Peyer's patch (tissue), 4 donors: ENCODE measurements at regions not wholly inside any gene's neighbourhood (a gene's known extent, or its start where the extent isn't known, plus 50 kb on each side); places are given as distances from the start of the nearest gene placed in this dataset.

Experiments
- DNase-seq, 3 donors: peaks; one replicate each; pipeline ENCODE4 v3.0.0-alpha.2; 2017 to 2019
- H3K27ac ChIP-seq, 4 donors: fragments of 200-600 bp; sonication (generic); one replicate each; pipeline ENCODE4 v1.5.1; 2016 to 2019
- H3K27me3 ChIP-seq, 2 donors: fragments of 200-600 bp; sonication (generic); one replicate each; pipeline ENCODE4 v1.5.1; 2019
- H3K36me3 ChIP-seq, 3 donors: fragments of 200-600 bp; sonication (generic); one replicate each; pipeline ENCODE4 v1.5.1; 2016 to 2019
- H3K4me1 ChIP-seq, 4 donors: fragments of 200-600 bp; sonication (generic); one replicate each; pipeline ENCODE4 v1.5.1; 2016 to 2019
- H3K4me3 ChIP-seq, 4 donors: fragments of 200-600 bp; sonication (generic); 1 replicate in 3 of 4; 2 replicates in 1 of 4; pipeline ENCODE4 v1.5.1; 2016 to 2019; ENCODE audit warnings: mild to moderate bottlenecking in 1 of 4
- H3K9me3 ChIP-seq, 4 donors: fragments of 200-600 bp; sonication (generic); one replicate each; pipeline ENCODE4 v1.5.1; 2016 to 2019; ENCODE audit warnings: mild to moderate bottlenecking in 1 of 4
- POLR2A ChIP-seq, 2 donors: fragments of 450-650 bp; IDR thresholded peaks; one replicate each; pipeline ENCODE4 v1.5.1; 2017; ENCODE audit warnings: antibody characterized with exemption in 2 of 2, mild to moderate bottlenecking in 2 of 2, moderate library complexity in 2 of 2
- TF ChIP-seq, protein P1 (sequence below), 6 experiments: fragments of 450-650 bp in 4 of 6; fragments of 200-600 bp in 2 of 6; sonication (generic) in 1 of 6; IDR thresholded peaks; one replicate each; pipeline ENCODE4 v1.5.1; 2017 to 2019; ENCODE audit warnings: antibody characterized with exemption in 6 of 6, mild to moderate bottlenecking in 3 of 6, moderate library complexity in 1 of 6

DNA sequence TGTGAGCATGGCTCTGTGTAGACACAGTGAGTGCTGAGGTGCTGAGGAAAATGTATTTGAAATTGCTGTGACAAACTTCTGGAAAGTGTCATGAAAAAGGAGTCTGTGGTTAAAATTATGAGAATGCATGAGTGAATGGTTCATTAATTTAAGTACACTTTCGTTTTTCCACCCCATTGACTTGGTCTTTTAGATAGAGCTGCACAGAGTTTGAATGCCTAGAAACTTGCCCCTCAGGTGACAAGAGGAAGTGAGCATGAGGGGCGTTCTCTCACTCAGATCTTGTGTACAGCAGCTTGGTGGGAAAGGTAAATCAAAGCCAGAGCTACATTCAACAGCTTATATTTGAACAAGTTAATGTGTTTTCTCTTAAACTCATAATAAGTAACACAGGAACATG is 296.8 kb downstream of the WDR72 start:
- Histone ChIP-seq H3K4me1 (no peaks in the 10 kb centered on the region), H3K27me3 (no peaks in the 10 kb centered on the region), H3K9me3 (no peaks in the 10 kb centered on the region), H3K36me3 (no peaks in the 10 kb centered on the region), H3K4me3 (no peak overlapping the region), H3K27ac (no peak overlapping the region)
- no peak for DNase-seq
- no peak for TF ChIP-seq POLR2A (IDR thresholded peaks at IDR 0.05)
- TF ChIP-seq, protein P1, sequence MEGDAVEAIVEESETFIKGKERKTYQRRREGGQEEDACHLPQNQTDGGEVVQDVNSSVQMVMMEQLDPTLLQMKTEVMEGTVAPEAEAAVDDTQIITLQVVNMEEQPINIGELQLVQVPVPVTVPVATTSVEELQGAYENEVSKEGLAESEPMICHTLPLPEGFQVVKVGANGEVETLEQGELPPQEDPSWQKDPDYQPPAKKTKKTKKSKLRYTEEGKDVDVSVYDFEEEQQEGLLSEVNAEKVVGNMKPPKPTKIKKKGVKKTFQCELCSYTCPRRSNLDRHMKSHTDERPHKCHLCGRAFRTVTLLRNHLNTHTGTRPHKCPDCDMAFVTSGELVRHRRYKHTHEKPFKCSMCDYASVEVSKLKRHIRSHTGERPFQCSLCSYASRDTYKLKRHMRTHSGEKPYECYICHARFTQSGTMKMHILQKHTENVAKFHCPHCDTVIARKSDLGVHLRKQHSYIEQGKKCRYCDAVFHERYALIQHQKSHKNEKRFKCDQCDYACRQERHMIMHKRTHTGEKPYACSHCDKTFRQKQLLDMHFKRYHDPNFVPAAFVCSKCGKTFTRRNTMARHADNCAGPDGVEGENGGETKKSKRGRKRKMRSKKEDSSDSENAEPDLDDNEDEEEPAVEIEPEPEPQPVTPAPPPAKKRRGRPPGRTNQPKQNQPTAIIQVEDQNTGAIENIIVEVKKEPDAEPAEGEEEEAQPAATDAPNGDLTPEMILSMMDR (IDR thresholded peaks at IDR 0.05), result no peak

DNA sequence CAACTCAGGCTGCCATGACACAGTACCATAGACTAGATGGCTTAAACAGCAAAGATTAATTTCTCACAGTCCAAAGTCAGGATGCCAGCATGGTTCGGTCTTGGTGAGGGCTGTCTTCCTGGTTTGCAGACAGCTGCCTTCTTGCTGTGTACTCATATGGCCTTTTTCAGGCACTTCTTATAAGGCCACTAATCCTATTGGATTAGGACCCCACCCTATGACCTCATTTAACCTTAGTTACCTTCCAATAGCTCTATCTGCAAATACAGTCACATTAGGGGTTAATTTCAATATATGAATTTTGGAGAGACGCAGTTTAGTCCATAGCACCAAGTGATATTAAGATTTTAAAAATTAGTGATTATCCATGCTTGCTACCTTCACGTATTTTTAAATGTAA is 297.8 kb downstream of the WDR72 start:
- H3K4me3 ChIP-seq, result no peak overlapping the region
- no peaks in the 10 kb centered on the region for H3K36me3 ChIP-seq
- TF ChIP-seq, protein P1 (IDR thresholded peaks at IDR 0.05), result no peak
- TF ChIP-seq POLR2A (IDR thresholded peaks at IDR 0.05), result no peak
- no peaks in the 10 kb centered on the region for H3K9me3 ChIP-seq
- no peak overlapping the region for H3K27ac ChIP-seq
- H3K4me1 ChIP-seq, result no peaks in the 10 kb centered on the region
- no peaks in the 10 kb centered on the region for H3K27me3 ChIP-seq
- no peak for DNase-seq

DNA sequence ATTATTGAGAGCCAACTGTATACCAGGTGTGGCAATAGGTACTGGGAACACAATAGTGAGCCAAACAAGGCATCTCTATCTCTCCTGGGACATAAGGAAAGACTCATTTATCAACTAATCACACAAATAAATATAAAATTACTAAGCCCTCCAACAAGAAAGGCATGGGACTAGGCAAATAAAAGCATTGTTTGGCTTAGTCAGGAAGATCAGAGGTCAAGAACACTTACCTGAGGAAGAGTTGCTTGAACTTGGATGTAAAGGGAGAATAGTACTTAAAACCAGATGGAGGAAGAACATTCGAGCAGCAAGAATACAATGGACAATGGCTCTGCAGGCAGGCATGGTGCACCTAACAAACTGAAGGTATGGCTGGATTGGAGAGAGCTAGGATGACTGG is 300.7 kb downstream of the WDR72 start:
- H3K27ac ChIP-seq, result no peak overlapping the region
- DNase-seq, result no peak
- TF ChIP-seq, protein P1 (IDR thresholded peaks at IDR 0.05), result no peak
- no peak for TF ChIP-seq POLR2A (IDR thresholded peaks at IDR 0.05)

DNA sequence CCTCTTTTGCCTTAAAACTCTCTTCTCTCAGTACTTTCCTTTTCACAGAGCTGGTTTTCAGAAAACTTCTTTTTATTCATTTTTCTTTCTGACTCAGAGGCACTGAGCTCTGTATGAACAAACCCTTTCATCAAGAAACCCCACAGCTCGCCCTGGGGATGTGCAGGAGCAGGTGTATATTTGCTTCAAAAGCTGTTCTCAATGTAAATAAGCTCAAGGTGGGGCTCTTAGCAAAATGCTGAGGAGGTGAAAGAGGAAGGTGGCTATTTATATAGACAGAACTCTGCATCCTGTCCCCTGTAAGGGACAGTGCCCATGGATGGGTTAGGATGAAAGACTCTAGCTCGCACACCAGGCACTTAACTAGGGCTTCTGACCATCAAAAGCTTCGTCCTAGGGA is 302.0 kb downstream of the WDR72 start:
- Histone ChIP-seq H3K4me1 (no peaks in the 10 kb centered on the region), H3K27ac (no peak overlapping the region), H3K27me3 (no peaks in the 10 kb centered on the region), H3K36me3 (no peaks in the 10 kb centered on the region), H3K9me3 (no peaks in the 10 kb centered on the region), H3K4me3 (no peak overlapping the region)
- no peak for DNase-seq
- TF ChIP-seq, protein P1 (IDR thresholded peaks at IDR 0.05), result no peak
- TF ChIP-seq POLR2A (IDR thresholded peaks at IDR 0.05), result no peak

More for the DNA sequence above, 300.7 kb downstream of the WDR72 start:
- Histone ChIP-seq H3K4me3 (no peak overlapping the region), H3K4me1 (no peaks in the 10 kb centered on the region), H3K36me3 (no peaks in the 10 kb centered on the region), H3K9me3 (no peaks in the 10 kb centered on the region), H3K27me3 (no peaks in the 10 kb centered on the region)

DNA sequence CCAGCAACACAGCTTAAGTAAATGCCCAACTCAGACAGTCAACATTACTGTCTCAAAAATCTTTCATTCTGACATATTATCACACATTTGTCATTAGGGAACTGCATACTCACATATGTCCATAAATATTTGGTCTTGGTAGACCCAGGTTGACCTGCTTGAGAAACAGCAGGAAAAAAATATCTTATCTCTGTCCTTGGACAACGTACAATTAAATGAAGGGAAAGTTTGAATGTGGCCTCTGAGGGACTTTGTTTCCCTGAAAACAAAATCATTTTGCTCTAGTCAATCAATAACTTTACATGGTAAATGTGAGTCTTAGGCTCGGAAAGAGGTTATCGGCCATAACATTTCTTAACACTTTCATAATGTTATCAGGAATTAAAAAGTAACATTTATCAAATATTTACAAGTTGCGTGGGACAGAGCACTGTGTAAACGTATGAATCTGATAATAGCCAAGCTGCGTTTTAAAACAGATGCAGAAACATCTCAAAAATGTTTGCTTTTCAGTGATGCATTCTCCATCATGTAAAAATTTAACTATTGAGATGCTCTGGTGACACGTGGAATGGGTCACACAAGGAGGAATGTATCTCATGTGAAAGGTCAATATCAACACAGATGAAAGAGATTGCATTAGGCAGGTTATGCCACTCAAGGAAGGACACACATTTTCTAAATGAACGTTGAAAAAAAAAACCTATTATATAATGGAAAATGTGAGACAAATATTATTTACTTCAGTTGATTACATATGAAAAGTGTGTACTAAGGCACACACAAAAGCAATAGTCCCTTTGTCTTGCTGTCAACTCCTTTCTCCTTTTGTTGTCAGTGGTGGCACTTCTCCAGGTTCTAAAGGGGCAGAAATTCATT is 304.4 kb downstream of the WDR72 start:
- no peaks in the 10 kb centered on the region for H3K9me3 ChIP-seq
- TF ChIP-seq, protein P1 (IDR thresholded peaks at IDR 0.05), result no peak
- TF ChIP-seq POLR2A (IDR thresholded peaks at IDR 0.05), result no peak
- no peak overlapping the region for H3K4me3 ChIP-seq
- H3K36me3 ChIP-seq, result no peaks in the 10 kb centered on the region
- no peaks in the 10 kb centered on the region for H3K27me3 ChIP-seq
- H3K4me1 ChIP-seq, result no peaks in the 10 kb centered on the region
- H3K27ac ChIP-seq, result no peak overlapping the region
- DNase-seq, result no peak
